Loucy (cell line): ENCODE measurements at regions not wholly inside any gene's neighbourhood (a gene's known extent, or its start where the extent isn't known, plus 50 kb on each side); places are given as distances from the start of the nearest gene placed in this dataset.
A peak's percentile ranks its signal among the peaks of the same experiment; 100 is the strongest.

Source experiments
- H2AFZ ChIP-seq: fragments of 200-600 bp; sonication (generic); 2 replicates; pipeline ENCODE4 v1.6.0; 2016; ENCODE audit warnings: antibody characterized with exemption, mild to moderate bottlenecking, low read length, moderate library complexity
- H3F3A ChIP-seq: fragments of 200-600 bp; 2 replicates; pipeline ENCODE4 v1.6.0; 2016; ENCODE audit warnings: antibody characterized with exemption, low read depth, mild to moderate bottlenecking
- H3K27me3 ChIP-seq: fragments of 200-600 bp; sonication (generic); 2 replicates; pipeline ENCODE4 v1.6.1; 2014; ENCODE audit warnings: low read length, mild to moderate bottlenecking; ENCODE audit not compliant: insufficient read depth, poor library complexity, severe bottlenecking
- H3K36me3 ChIP-seq: fragments of 200-600 bp; sonication (generic); 2 replicates; pipeline ENCODE4 v1.6.1; 2016; ENCODE audit warnings: low read length; ENCODE audit not compliant: insufficient read depth
- H3K4me1 ChIP-seq: fragments of 200-600 bp; sonication (generic); 2 replicates; pipeline ENCODE4 v1.5.1; 2014; ENCODE audit warnings: low read length, mild to moderate bottlenecking; ENCODE audit not compliant: insufficient read depth, poor library complexity, severe bottlenecking
- H3K4me2 ChIP-seq: fragments of 200-600 bp; sonication (generic); 2 replicates; pipeline ENCODE4 v1.6.0; 2014; ENCODE audit warnings: antibody characterized with exemption, low read length, low read depth, mild to moderate bottlenecking; ENCODE audit not compliant: poor library complexity, severe bottlenecking
- H3K4me3 ChIP-seq: fragments of 200-600 bp; sonication (generic); 2 replicates; pipeline ENCODE4 v1.5.1; 2014; ENCODE audit warnings: low read length, mild to moderate bottlenecking, mixed read lengths; ENCODE audit not compliant: poor library complexity, severe bottlenecking
- H3K79me2 ChIP-seq: fragments of 200-600 bp; sonication (generic); 2 replicates; pipeline ENCODE4 v1.6.1; 2014; ENCODE audit warnings: low read length; ENCODE audit not compliant: insufficient read depth
- H3K9ac ChIP-seq: fragments of 200-600 bp; sonication (generic); 2 replicates; pipeline ENCODE4 v1.6.0; 2014; ENCODE audit warnings: mild to moderate bottlenecking, low read depth, low read length, moderate library complexity; ENCODE audit not compliant: poor library complexity, severe bottlenecking
- H3K9me2 ChIP-seq: fragments of 200-600 bp; sonication (generic); replicated peaks from 2 replicates; pipeline ENCODE4 v1.6.1; 2016; ENCODE audit warnings: low read depth, low read length, mixed read lengths
- H3K9me3 ChIP-seq: fragments of 200-600 bp; sonication (generic); 2 replicates; pipeline ENCODE4 v1.6.1; 2014; ENCODE audit warnings: mild to moderate bottlenecking, antibody characterized with exemption, low read length, low read depth; ENCODE audit not compliant: insufficient read depth
- H4K20me1 ChIP-seq: fragments of 200-600 bp; sonication (generic); 2 replicates; pipeline ENCODE4 v1.6.0; 2014; ENCODE audit warnings: antibody characterized with exemption, low read length, mild to moderate bottlenecking; ENCODE audit not compliant: insufficient read depth, poor library complexity, severe bottlenecking
- EZH2phosphoT487 ChIP-seq: fragments of 200-600 bp; IDR thresholded peaks from 2 replicates; pipeline ENCODE4 v1.6.1; 2018; ENCODE audit warnings: antibody characterized with exemption, mild to moderate bottlenecking, moderate library complexity, borderline replicate concordance
- TF ChIP-seq, protein P1 (sequence below): fragments of 200-600 bp; sonication (generic); conservative IDR thresholded peaks from 2 replicates; pipeline ENCODE4 v1.5.1; 2014; ENCODE audit warnings: mild to moderate bottlenecking, antibody characterized with exemption, low read length

DNA sequence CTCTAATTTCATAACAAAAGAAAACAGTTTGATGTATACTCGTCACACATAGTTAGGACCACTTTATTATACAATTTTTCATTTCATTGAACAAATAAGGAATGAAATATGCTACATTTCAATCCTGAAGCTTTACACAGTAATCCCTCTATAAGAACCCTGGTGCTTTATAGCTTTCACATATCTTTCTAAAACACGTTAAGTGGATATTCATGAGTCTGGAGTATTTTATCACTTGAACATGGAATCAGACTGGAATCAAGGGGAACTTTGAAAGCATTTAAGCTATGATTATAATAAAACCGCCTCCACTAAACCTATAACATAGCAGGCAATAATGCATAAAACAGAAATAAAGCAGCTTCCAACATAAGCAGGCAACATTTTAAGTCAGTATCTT is 476.6 kb downstream of the COL11A1 start:
- H3K9me2 ChIP-seq = no peaks in the 10 kb centered on the region
- H3K4me2 ChIP-seq = no peak overlapping the region
- no peaks in the 10 kb centered on the region for H3F3A ChIP-seq
- no peak overlapping the region for H2AFZ ChIP-seq
- H3K79me2 ChIP-seq = no peaks in the 10 kb centered on the region
- no peaks in the 10 kb centered on the region for H3K36me3 ChIP-seq
- H3K4me1 ChIP-seq = peaks cover 13% of the 10 kb centered on the region
- no peak for TF ChIP-seq EZH2phosphoT487
- TF ChIP-seq, protein P1, sequence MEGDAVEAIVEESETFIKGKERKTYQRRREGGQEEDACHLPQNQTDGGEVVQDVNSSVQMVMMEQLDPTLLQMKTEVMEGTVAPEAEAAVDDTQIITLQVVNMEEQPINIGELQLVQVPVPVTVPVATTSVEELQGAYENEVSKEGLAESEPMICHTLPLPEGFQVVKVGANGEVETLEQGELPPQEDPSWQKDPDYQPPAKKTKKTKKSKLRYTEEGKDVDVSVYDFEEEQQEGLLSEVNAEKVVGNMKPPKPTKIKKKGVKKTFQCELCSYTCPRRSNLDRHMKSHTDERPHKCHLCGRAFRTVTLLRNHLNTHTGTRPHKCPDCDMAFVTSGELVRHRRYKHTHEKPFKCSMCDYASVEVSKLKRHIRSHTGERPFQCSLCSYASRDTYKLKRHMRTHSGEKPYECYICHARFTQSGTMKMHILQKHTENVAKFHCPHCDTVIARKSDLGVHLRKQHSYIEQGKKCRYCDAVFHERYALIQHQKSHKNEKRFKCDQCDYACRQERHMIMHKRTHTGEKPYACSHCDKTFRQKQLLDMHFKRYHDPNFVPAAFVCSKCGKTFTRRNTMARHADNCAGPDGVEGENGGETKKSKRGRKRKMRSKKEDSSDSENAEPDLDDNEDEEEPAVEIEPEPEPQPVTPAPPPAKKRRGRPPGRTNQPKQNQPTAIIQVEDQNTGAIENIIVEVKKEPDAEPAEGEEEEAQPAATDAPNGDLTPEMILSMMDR = no peak
- H4K20me1 ChIP-seq = no peaks in the 10 kb centered on the region
- no peaks in the 10 kb centered on the region for H3K9me3 ChIP-seq
- no peaks in the 10 kb centered on the region for H3K27me3 ChIP-seq
- H3K4me3 ChIP-seq = no peak overlapping the region
- H3K9ac ChIP-seq = no peak overlapping the region

DNA sequence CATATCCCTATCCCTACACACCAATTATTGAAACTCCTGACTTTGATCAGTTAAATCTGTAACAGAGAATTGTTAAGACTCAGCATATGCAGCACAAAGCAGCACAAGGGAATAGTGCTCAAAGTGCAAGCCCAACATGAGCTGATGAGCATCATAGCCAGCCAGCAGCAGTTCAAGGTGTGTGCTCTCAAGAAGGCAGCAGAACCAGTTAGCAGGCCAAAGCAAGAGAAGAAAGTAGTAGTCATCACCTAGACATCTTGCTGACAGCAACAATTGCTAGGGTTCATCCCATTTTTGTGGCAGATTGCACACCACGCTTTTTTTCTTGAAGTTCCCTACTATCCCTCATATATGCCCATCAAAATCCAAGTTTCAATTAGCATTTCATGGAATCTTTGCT is 478.3 kb downstream of the COL11A1 start:
- H4K20me1 ChIP-seq = no peaks in the 10 kb centered on the region

DNA sequence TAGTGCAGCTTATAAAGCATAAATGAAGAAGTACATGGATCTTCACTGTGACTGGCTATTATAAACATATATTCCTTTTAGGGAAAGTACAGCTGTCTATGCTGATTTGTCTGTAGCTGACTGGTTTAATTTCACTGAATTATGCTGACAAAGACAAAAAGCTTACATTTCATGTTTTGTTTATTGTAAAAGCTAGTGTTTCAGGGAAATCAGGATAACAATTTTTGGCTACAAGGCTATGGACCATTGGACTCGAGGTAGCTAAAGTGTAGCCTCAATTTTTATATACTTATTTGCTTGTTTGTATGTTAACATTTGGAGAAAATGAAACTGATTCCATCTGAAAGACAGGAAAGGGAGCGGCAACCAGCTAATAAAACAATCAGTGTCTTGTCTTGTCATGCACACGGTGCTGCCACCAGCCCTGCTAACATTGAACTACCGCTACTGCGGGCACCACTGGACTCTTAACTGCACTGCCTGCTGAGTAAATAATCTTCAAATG is 480.2 kb downstream of the COL11A1 start:
- Histone ChIP-seq H3K9me2 (no peaks in the 10 kb centered on the region), H3K36me3 (no peaks in the 10 kb centered on the region), H3K9me3 (no peaks in the 10 kb centered on the region), H3K4me3 (peak overlapping the region; percentile 15), H4K20me1 (no peaks in the 10 kb centered on the region), H3F3A (no peaks in the 10 kb centered on the region), H2AFZ (peak overlapping the region; percentile 50; the same call in 1 of the 2 replicates), H3K4me2 (peak overlapping the region; percentile 42), H3K79me2 (no peaks in the 10 kb centered on the region), H3K27me3 (no peaks in the 10 kb centered on the region), H3K4me1 (peaks cover 8% of the 10 kb centered on the region), H3K9ac (no peak overlapping the region)
- TF ChIP-seq EZH2phosphoT487 = no peak
- TF ChIP-seq, protein P1 = peak; percentile 18

More for the DNA sequence above, 478.3 kb downstream of the COL11A1 start:
- no peaks in the 10 kb centered on the region for H3K79me2 ChIP-seq
- no peak overlapping the region for H2AFZ ChIP-seq
- no peak overlapping the region for H3K4me2 ChIP-seq
- no peak for TF ChIP-seq EZH2phosphoT487
- TF ChIP-seq, protein P1 = no peak
- no peaks in the 10 kb centered on the region for H3K9me3 ChIP-seq
- H3K27me3 ChIP-seq = no peaks in the 10 kb centered on the region
- no peaks in the 10 kb centered on the region for H3K36me3 ChIP-seq
- no peak overlapping the region for H3K9ac ChIP-seq
- H3K4me1 ChIP-seq = peaks cover 8% of the 10 kb centered on the region
- H3K4me3 ChIP-seq = no peak overlapping the region
- H3K9me2 ChIP-seq = no peaks in the 10 kb centered on the region
- H3F3A ChIP-seq = no peaks in the 10 kb centered on the region
